ENCODE measurements at regions not wholly inside any gene's neighbourhood (a gene's known extent, or its start where the extent isn't known, plus 50 kb on each side); places are given as distances from the start of the nearest gene placed in this dataset.
"Not testable (repeated sequence)": the region's sequence is repeated elsewhere in the genome, so short reads cannot be mapped to it uniquely, and the experiment has no call there.

DNA sequence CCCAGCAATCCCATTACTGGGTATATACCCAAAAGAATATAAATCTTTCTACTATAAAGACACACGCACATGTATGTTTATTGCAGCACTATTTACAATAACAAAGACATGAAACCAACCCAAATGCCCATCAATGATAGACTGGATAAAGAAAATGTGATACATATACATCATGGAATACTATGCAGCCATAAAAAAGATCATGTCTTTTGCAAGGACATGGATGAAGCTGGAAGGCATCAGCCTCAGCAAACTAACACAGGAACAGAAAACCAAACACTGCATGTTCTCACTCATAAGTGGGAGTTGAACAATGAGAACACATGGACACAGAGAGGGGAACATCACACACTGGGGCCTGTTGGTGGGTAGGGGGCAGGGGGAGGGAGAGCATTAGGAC is 169.0 kb upstream of the KLF6 start:
- not testable (repeated sequence) for DNase-seq (ENCODE audit: low read depth in 2 of 3, low spot score in 2 of 3)

DNA sequence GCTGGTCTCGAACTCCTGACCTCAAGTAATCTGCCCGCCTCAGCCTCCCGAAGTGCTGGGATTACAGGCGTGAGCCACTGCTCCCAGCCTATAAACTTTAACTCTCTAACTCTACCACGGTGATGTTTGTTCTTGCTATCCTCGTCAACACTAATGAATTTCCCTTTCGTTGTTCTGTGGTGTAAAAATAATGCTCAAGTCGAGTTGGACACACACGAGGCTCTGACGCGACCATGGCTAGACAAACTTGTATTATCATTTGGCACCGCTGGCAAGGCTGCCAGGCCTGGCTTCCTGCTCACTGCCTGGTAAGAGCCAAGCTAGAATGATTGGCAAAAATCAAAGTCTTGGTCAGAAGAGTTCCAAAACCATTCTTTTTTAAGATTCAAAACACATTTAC is 167.0 kb upstream of the KLF6 start:
- DNase-seq (ENCODE audit: low read depth in 2 of 3, low spot score in 2 of 3) = no peak

DNA sequence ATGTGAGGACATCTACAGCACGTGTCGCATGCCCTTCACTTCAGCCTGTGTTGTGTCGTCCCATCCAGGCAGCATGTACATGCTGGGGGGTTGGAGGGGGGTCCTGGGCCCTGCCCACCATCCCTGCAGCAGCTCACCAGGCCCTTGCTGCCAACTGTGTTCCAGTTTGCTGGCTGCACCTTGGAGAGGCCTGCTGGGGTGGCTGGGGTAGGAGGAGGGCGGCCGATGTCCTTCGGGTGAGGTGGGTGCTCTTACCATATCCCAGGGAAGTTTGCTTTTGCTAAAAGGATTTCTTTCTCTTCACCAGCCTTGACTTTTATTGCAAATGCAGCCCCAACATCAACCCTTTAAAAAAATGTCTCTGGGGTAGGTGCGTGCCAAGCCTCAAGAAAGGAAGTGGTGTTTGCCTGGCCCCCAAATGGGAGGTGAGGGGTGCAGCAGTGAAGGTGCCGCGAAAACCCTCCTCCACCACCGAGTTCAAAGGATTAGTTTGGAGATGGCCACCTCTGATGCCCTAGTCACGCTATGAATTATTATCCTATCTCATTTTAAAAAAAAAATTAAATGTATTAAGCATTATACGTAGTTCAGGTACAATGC is 165.8 kb upstream of the KLF6 start:
- DNase-seq (ENCODE audit: low read depth in 2 of 3, low spot score in 2 of 3) = no peak

DNA sequence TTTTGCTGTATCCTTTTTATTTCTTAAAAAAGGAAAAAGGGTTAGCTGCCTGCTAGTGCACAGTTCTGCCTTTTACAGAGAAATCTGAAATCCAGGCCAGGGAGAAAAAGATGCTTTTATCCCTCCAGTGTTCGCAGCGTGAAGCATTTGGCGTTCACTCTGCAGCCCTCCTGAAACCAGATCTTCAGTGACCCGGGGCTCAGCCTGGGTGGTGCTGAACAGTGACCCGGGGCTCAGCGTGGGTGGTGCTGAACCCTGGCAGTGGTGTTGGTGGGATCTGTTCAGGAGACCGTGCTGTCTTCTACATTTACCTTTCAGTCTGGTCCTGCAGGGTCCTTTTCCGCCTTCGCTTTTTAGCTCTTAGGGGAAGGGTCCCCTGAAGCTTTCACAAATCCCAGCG is 164.7 kb upstream of the KLF6 start:
- DNase-seq (ENCODE audit: low read depth in 2 of 3, low spot score in 2 of 3) = no peak

GRCh38 chr10:3948843-3949242 is 163.8 kb upstream of the KLF6 start:
- peak in 1 of 3 experiments; percentile 37 for DNase-seq (ENCODE audit: low read depth in 2 of 3, low spot score in 2 of 3)

GRCh38 chr10:3946234-3947229 is 161.5 kb upstream of the KLF6 start:
- no peak for DNase-seq (ENCODE audit: low read depth in 2 of 3, low spot score in 2 of 3)

- no peak for DNase-seq (ENCODE audit: low read depth in 2 of 3, low spot score in 2 of 3)
These were observed 160.0 kb upstream of the KLF6 start for GRCh38 chr10:3945026-3945425.

- no peak for DNase-seq (ENCODE audit: low read depth in 2 of 3, low spot score in 2 of 3)
These were observed 159.6 kb upstream of the KLF6 start for GRCh38 chr10:3944591-3944990.

GRCh38 chr10:3943695-3944257 is 158.8 kb upstream of the KLF6 start:
- no peak for DNase-seq (ENCODE audit: low read depth in 2 of 3, low spot score in 2 of 3)

DNA sequence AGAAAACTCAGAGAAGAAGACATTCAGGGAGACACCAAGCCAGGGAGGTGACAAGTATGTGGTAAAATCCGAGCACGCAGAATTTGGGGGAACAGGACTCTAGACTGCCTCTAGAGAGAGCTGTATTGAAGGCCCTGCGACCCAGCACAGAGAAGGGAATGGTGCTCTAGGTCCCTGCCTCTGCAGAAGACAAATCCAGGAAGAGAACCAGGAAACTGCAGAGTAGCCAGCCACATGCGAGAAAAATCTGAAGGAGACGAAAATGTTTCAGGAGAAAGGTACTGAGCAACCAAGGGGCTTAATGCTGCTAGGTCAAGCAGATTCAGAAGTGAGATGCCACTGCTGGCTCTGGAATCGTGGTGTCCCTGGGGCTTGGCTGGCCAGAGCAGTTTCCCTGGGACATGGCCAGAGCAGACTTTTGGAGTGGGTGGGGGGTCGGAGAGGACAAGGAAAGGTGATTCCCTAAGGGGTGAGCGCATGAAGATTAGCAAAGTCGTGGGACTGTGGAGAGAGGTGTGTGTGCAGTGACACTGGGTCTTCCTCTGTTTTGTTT is 158.0 kb upstream of the KLF6 start:
- DNase-seq (ENCODE audit: low read depth in 2 of 3, low spot score in 2 of 3) = no peak

- no peak for DNase-seq (ENCODE audit: low read depth in 2 of 3, low spot score in 2 of 3)
These were observed 156.7 kb upstream of the KLF6 start for GRCh38 chr10:3941676-3942075.

DNA sequence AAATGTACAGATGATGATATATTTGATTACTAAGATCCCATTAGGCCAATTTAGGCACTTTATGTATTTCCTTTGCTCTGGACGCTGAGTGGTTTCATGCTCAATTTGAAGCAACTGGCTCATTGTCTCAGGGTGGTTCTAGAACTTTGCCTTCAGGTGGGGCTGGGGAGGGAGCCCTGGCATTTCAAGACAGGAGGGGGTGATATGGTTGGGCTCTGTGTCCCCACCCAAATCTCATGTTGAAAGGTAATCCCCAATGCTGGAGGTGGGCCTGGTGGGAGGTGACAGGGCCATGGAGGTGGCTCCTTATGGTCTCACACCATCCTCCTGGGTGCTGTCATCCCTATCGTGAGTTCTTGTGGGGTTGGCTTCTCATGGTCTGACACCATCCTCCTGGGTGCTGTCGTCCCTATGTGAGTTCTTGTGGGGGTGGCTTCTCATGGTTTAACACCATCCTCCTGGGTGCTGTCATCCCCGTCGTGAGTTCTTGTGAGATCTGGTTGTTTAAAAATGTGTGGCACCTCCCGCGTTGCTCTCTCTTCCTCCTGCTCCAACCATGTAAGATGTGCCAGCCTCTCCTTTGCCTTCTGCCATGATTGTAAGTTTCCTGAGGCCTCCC is 151.5 kb upstream of the KLF6 start:
- no peak for DNase-seq (ENCODE audit: low read depth in 2 of 3, low spot score in 2 of 3)

DNA sequence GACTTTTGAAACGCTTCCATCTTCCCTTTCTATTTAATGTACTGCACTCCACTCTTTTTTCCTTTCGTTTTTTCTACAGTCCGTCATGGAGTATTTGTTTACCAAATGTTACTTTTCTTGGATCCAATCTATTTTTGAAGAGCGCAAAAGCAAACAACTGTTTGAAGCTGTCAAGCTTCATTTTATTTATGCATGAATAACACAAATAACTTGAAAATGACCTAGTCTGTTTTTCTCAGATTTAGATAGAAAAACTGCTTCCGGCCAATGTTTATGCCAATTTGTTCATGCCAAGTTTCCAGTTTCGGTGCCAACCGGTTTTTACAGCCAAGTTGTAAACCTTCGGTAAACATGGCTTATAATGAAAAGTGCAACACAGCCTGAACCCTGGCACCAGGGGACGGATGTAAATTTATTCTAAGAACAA is 150.9 kb upstream of the KLF6 start:
- DNase-seq (ENCODE audit: low read depth in 2 of 3, low spot score in 2 of 3) = no peak

DNA sequence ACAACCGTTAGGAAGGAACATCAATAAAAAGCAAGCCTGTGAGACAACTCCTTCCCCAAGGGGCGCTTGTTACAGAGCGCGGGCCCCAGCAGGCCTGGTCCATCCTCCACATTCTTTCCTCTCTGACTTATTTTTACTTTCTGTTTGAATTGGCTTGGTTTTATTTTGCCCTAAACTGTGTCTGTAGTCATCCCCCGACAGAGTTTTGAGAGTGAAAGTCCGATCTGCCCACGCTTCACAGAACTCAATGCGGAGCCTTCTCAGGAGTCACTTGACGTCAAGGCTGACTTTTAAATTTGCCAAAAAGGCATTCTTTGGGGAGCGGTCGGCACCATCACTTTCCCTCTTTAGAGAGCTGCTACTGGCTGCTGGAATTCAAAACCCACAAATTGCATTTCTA is 150.1 kb upstream of the KLF6 start:
- DNase-seq (ENCODE audit: low read depth in 2 of 3, low spot score in 2 of 3) = peak in 2 of 3 experiments; percentile 49 to 54

GRCh38 chr10:3933733-3934132 is 148.7 kb upstream of the KLF6 start:
- DNase-seq (ENCODE audit: low read depth in 2 of 3, low spot score in 2 of 3) = no peak

DNA sequence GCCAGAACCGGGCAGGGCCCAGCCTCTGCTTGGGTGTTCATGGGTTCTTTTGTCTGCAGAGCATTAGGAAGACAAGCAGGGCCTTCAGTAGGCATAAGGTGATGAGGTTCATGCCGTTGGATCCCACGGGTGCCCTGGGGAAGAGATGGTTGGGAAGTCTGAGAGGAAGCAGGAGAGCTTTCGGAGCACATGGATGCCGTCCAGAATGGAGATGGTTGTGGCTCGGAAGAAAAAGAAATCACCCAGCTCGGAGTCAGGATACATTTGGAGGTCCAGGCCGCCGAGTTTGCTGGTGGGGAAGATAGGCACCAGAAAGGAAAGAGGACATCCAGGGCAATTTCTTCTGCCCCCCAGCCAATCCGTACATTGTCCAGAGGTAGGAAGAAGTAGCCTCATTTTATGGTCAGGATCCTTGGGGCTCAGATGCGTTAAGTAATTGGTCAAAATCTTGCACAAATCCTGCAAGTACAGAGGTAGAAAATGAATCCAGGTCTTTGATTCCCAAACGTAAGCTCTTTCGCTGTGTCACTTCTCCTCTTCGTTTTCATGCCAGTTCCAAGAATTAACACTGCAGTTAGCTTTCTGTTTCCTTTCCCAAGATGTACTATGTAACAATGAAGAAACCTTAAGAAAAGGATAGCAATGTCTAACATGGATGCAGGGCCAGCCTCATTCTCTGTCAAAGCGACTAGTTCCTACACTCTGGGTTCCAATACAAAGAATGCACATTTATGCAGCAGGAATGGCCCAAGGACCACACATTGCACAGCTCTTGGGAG is 147.8 kb upstream of the KLF6 start:
- DNase-seq (ENCODE audit: low read depth in 2 of 3, low spot score in 2 of 3) = no peak

DNA sequence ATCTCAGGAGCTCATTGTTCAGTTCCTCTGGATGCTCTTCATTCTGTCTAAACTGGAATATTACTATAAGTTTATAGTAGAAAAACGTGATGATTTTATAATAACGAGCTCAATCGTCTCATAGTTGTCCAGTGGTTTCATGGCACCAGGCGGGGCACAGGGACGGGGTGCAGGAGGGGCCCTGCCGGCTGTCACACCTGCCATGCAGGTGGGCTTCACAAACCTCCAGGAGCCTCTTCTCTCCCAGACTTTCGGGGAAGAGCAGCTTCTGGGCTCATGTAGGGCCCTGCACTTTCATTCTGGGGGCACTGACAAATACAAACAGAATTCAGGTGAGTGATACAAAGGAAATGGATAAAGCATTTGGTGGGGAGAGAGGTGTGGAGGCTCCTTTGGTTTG is 146.9 kb upstream of the KLF6 start:
- no peak for DNase-seq (ENCODE audit: low read depth in 2 of 3, low spot score in 2 of 3)

DNA sequence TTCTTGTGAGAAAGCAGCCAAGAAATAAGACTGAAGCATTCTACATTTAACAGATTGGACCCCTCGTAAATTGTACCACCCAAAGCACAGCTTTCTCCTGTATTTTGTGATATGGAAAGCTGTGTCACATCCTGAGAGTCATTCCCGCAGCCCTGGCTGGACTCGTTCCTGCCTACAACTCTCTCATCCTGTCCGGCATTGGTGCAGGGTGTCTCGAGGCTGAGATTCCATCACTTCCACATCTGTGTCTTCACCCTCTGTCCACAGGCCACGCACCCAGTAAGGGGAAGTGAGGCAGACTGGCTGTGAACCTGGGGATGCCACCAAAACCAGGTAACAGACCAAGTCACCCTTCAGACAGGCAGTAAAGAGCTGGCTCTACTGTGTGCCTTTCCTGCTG is 146.2 kb upstream of the KLF6 start:
- DNase-seq (ENCODE audit: low read depth in 2 of 3, low spot score in 2 of 3) = no peak

DNA sequence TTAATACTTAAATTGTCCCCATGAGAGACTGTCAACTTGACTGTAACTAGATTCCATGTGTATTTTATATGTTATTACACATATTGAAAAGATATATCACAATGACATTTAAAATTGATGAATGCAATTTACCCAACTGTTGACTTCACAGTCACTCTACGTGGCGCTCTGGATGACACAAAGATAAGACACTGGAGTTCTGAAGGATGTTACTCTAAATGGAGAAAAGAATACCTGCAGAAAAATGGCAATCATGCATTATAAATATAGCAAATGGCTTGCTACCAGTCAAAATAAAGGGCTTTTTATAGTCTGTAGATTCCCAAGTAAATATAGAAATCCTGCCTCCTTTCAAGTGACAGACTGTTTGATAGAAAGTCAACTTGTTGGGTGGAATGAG is 143.6 kb upstream of the KLF6 start:
- DNase-seq (ENCODE audit: low read depth in 2 of 3, low spot score in 2 of 3) = no peak

- no peak for DNase-seq (ENCODE audit: low read depth in 2 of 3, low spot score in 2 of 3)
These were observed 143.1 kb upstream of the KLF6 start for GRCh38 chr10:3928078-3928477.

All from activated CD8-positive, alpha-beta memory T cell treated with anti-CD3 and anti-CD28 coated beads for 48 hours (primary cell).